ENCODE measurements at regions not wholly inside any gene's neighbourhood (a gene's known extent, or its start where the extent isn't known, plus 50 kb on each side); places are given as distances from the start of the nearest gene placed in this dataset.

- no peak for DNase-seq
Measured at GRCh38 chr12:59929110-59929509, 333.3 kb downstream of the SLC16A7 start.

- DNase-seq, result no peak
Measured at GRCh38 chr12:59934486-59934885, 338.7 kb downstream of the SLC16A7 start.

GRCh38 chr12:59936534-59936933 is 340.7 kb downstream of the SLC16A7 start:
- no peak for DNase-seq

- no peak for DNase-seq
Measured at GRCh38 chr12:59937148-59937547, 341.3 kb downstream of the SLC16A7 start.

- DNase-seq, result no peak
Measured at GRCh38 chr12:59938190-59938962, 342.5 kb downstream of the SLC16A7 start.

- DNase-seq, result no peak
Measured at GRCh38 chr12:59940631-59941342, 345.0 kb downstream of the SLC16A7 start.

- no peak for DNase-seq
Measured at GRCh38 chr12:59941461-59941860, 345.6 kb downstream of the SLC16A7 start.

GRCh38 chr12:59944177-59944576 is 348.3 kb downstream of the SLC16A7 start:
- no peak for DNase-seq

- DNase-seq, result no peak
Measured at GRCh38 chr12:59946635-59947034, 350.8 kb downstream of the SLC16A7 start.

- no peak for DNase-seq
Measured at GRCh38 chr12:59963546-59963945, 367.7 kb downstream of the SLC16A7 start.

GRCh38 chr12:59972905-59973304 is 377.1 kb downstream of the SLC16A7 start:
- DNase-seq, result no peak

- no peak for DNase-seq
Measured at GRCh38 chr12:59973515-59973914, 377.7 kb downstream of the SLC16A7 start.

- DNase-seq, result no peak
Measured at GRCh38 chr12:59977779-59978178, 381.9 kb downstream of the SLC16A7 start.

- DNase-seq, result no peak
Measured at GRCh38 chr12:59980476-59980875, 384.6 kb downstream of the SLC16A7 start.

GRCh38 chr12:59999291-59999690 is 403.5 kb downstream of the SLC16A7 start:
- DNase-seq, result no peak

GRCh38 chr12:60010486-60010885 is 414.7 kb downstream of the SLC16A7 start:
- no peak for DNase-seq

GRCh38 chr12:60012659-60013058 is 416.8 kb downstream of the SLC16A7 start:
- DNase-seq, result no peak

- DNase-seq, result no peak
Measured at GRCh38 chr12:60014436-60014835, 418.6 kb downstream of the SLC16A7 start.

- DNase-seq, result no peak
Measured at GRCh38 chr12:60020068-60020467, 424.2 kb downstream of the SLC16A7 start.

- DNase-seq, result no peak
Measured at GRCh38 chr12:60021235-60021634, 425.4 kb downstream of the SLC16A7 start.

GRCh38 chr12:60027266-60027665 is 431.4 kb downstream of the SLC16A7 start:
- no peak for DNase-seq

- no peak for DNase-seq
Measured at GRCh38 chr12:60034147-60034546, 438.3 kb downstream of the SLC16A7 start.

GRCh38 chr12:60035835-60036234 is 440.0 kb downstream of the SLC16A7 start:
- no peak for DNase-seq

- no peak for DNase-seq
Measured at GRCh38 chr12:60042835-60043234, 447.0 kb downstream of the SLC16A7 start.

- DNase-seq, result no peak
Measured at GRCh38 chr12:60043236-60043635, 447.4 kb downstream of the SLC16A7 start.
